ENCODE measurements at regions not wholly inside any gene's neighbourhood (a gene's known extent, or its start where the extent isn't known, plus 50 kb on each side); places are given as distances from the start of the nearest gene placed in this dataset.

DNA sequence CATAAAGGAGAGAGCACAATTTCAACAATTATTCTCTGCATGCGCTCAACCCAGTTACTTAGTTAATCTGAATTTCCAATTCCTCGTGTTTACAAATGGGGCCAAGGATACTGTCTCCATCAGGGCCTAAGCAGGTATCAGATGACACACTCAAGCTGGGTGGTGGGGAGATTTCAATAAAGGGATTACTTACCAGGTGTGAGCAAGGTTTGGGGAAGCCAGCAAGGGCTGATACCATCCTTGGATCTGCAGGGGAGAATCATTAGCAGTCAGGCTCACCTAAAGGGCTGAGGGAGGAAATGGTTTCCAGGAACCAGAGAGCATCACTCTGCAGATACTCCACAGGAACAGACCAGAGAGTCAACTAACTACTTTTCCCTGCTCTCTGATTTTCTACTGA, 487.1 kb downstream of the NTRK2 start:
- ATAC-seq (no peak), DNase-seq (no peak)
- no peak overlapping the region for H3K27ac Mint-ChIP-seq
- no peaks in the 10 kb centered on the region for H3K4me1 Mint-ChIP-seq
- H3K4me3 Mint-ChIP-seq, result no peak overlapping the region
- H3K27me3 Mint-ChIP-seq, result no peaks in the 10 kb centered on the region
- H3K9me3 Mint-ChIP-seq, result no peaks in the 10 kb centered on the region

DNA sequence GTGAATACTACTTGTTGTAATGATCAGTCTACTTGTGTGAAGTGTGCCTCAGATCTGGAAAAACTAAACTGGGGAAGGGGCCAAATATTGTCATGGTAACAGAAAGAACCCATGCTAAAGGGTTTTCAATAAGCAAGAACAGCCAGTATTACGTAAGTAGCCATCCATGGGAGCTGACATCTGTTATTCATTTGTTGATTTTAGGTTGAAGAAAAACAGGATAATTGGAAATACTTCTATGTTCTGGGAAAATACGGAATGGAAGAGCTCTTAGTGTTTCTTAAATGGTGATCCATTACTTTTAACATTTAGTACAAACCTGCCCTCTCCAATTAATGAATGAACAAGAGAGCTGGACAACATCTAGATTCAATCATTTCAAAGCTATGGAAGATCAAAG, 485.8 kb downstream of the NTRK2 start:
- DNase-seq (no peak), ATAC-seq (no peak)
- Mint-ChIP-seq H3K4me1 (no peaks in the 10 kb centered on the region), H3K27me3 (no peaks in the 10 kb centered on the region), H3K27ac (no peak overlapping the region), H3K4me3 (no peak overlapping the region), H3K9me3 (no peaks in the 10 kb centered on the region)

DNA sequence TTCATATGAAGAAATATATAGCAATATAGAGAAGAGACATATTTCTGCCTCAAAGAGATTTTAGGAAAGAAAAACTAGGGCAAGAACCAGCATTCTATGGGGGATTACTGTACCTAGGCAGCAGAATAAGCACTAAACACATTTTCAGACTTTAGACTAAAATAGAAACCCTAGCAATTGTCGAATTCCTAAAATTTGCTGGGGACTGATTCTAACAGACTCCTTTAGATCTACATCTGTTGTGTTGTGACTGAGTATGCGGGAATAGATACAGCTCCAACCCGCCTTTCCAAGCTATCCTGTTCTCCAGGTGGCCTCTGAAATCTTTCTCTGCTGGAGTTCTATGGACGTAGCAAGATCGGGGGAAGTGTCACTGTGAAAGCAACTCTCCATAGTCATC, 482.2 kb downstream of the NTRK2 start:
- Mint-ChIP-seq H3K27ac (no peak overlapping the region), H3K4me3 (no peak overlapping the region)

DNA sequence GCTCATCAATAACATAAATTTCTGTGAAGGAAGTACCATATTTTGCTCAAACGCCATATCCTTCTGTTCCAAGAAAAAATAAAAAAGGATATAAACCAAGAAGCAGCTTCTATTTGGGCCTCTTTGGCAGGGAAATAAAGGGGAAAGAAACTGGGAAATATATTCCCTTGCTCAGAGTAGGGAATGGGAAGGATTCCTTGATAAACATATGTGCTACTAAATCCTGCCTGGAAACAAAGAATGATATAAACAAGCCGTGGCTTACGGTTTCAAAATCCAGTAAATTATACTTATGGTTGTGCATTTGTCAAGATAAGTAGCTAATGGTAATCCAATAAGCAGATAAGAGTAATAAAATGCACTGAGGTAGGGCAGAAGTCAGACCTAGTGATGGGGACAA, 481.6 kb downstream of the NTRK2 start:
- no peak for DNase-seq
- no peak for ATAC-seq
- H3K4me1 Mint-ChIP-seq, result no peaks in the 10 kb centered on the region
- H3K27ac Mint-ChIP-seq, result no peak overlapping the region
- no peaks in the 10 kb centered on the region for H3K27me3 Mint-ChIP-seq
- H3K9me3 Mint-ChIP-seq, result peaks cover 0 to 5% of the 10 kb centered on the region in 2 donors
- H3K4me3 Mint-ChIP-seq, result no peak overlapping the region

More for the DNA sequence above, 482.2 kb downstream of the NTRK2 start:
- H3K27me3 Mint-ChIP-seq, result no peaks in the 10 kb centered on the region
- ATAC-seq (no peak), DNase-seq (no peak)
- H3K9me3 Mint-ChIP-seq, result peaks cover 0 to 5% of the 10 kb centered on the region in 2 donors
- H3K4me1 Mint-ChIP-seq, result no peaks in the 10 kb centered on the region

DNA sequence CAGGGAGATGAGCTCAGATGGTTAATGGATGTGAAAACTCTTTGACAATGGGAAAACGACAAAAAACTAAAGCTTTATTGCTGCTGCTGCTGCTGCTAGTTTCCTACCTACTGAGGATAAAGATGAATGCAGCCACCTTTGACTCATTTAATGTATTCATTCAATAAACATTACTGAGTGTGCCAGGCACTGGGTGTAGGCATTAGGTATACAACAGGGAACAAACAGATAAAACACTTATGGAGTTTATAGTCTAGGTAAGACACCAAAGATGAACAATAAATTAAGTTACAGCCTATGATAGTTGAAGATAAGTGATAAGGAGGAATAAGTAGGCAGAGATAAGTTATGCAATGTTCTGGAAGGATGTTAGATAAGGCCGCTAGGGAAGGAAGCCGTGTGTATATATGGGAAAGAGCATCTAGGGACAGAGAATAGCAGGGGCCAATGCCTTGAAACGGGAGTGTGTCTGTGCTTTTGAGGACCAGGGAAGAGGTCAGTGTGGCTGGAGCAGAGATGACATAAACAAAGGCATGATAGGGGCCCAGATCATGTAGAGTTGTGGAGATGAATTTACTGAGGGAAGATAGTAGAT, 477.6 kb downstream of the NTRK2 start:
- DNase-seq (no peak), ATAC-seq (no peak)
- Mint-ChIP-seq H3K27me3 (no peaks in the 10 kb centered on the region), H3K27ac (no peak overlapping the region), H3K4me3 (no peak overlapping the region), H3K4me1 (no peaks in the 10 kb centered on the region), H3K9me3 (peaks cover 0 to 5% of the 10 kb centered on the region in 2 donors)

DNA sequence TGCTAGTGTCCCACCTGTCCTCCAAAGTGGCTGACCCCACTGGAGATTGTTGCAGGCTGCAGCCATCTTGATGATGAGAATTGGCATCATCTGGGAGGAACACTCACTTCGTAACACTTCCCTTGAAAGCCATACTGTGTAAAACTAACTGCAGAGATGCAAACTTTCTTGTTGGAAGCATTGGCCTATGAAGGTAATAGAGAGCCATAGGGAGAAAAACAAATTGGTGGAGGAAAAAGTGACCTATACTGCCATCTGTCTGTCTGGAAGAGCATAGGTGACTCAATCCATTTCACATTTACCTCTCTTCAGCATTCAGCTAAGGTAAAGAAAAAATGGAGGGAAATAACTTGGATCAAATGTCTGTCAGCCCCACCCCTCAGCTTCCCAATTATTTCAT, 473.4 kb downstream of the NTRK2 start:
- no peak overlapping the region for H3K4me3 Mint-ChIP-seq
- ATAC-seq, result no peak
- no peak overlapping the region for H3K27ac Mint-ChIP-seq
- no peaks in the 10 kb centered on the region for H3K27me3 Mint-ChIP-seq
- no peak for DNase-seq
- peaks cover 0 to 5% of the 10 kb centered on the region in 2 donors for H3K9me3 Mint-ChIP-seq
- H3K4me1 Mint-ChIP-seq, result no peaks in the 10 kb centered on the region

DNA sequence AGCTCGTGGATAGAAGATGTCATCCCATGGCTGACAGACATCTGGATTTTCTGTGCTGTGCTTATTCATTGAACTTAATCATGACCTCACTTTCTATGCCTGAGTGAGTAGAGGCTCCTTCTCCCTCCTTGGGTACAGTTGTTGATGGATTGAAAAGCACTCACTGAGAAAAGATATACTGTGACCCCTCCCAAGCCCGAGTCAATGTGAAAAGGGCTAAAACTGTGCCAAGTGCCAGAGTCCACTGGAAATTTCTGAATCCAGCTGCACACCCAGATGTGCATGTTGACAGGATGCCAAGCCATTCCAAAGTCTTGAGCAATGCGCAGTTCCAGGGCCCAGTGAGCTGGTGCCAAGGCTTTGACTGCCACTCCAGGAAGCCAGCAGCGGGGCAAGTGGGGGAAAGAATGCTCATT, 473.0 kb downstream of the NTRK2 start:
- H3K9me3 Mint-ChIP-seq, result peaks cover 0 to 5% of the 10 kb centered on the region in 2 donors
- no peaks in the 10 kb centered on the region for H3K4me1 Mint-ChIP-seq
- no peaks in the 10 kb centered on the region for H3K27me3 Mint-ChIP-seq
- H3K4me3 Mint-ChIP-seq, result no peak overlapping the region
- no peak for ATAC-seq
- no peak for DNase-seq
- no peak overlapping the region for H3K27ac Mint-ChIP-seq

DNA sequence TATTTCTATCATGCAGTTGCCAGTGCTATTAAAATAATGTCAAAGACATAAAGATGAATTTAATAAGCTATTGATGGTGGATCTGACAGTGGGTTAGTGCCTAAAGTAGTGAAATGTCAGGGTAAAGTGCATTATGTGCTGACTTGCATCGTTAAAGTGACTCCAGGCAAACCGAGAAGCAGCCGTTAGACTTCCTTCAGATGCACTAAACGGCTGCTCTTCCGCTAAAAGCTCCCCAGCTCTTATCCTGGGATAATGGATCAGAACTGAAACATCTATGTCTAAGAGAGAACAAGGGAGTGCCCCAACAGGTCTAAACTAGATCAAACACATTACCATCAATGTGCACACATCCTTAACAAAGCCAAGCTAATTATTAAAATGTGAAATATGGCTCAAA, 468.2 kb downstream of the NTRK2 start:
- DNase-seq (no peak), ATAC-seq (no peak)
- H3K27ac Mint-ChIP-seq, result no peak overlapping the region
- H3K27me3 Mint-ChIP-seq, result peaks cover 8% of the 10 kb centered on the region
- H3K4me3 Mint-ChIP-seq, result no peak overlapping the region
- H3K9me3 Mint-ChIP-seq, result peaks cover 0 to 5% of the 10 kb centered on the region in 2 donors
- H3K4me1 Mint-ChIP-seq, result no peaks in the 10 kb centered on the region

DNA sequence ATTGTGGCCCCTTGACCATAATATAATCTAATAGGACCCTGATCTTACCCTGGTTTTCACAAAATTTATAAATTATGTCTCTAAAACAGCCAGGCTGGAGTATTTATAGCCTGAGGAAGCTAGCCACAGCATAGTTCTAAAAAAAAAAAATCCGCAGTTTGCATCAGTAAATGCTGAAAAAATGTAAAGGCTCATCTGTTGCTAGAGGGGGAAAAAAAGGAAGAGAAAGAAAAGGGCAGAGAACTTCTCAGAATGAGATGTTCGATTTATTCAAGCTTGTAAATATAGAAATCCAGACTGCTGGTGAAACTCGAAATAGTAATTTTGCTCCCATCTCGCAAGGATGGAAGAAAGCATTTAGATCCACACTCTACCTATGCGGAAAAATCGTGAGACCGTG, 467.5 kb downstream of the NTRK2 start:
- peaks cover 0 to 5% of the 10 kb centered on the region in 2 donors for H3K9me3 Mint-ChIP-seq
- H3K4me3 Mint-ChIP-seq, result no peak overlapping the region

DNA sequence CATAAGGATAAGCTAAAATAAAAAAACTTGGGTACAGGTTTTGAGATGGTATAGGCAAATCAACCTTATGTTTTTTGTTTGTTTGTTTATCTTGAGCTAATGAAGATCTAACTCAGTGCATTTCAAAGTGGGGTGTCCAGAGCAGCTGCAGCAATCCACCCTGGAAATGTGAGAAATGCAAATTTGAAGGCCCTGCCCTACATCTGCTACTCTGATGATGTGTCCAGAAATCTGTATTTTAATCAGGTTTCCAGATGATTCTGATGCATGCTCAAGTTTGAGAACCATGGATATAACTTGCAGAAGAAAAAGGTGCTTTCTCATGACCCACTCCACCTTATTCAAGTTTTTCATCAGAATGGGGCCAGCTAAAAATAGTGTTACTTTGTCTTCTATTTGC, 467.0 kb downstream of the NTRK2 start:
- H3K27ac Mint-ChIP-seq, result no peak overlapping the region
- ATAC-seq (no peak), DNase-seq (no peak)
- H3K9me3 Mint-ChIP-seq, result peaks cover 0 to 5% of the 10 kb centered on the region in 2 donors
- no peak overlapping the region for H3K4me3 Mint-ChIP-seq
- H3K4me1 Mint-ChIP-seq, result no peaks in the 10 kb centered on the region
- H3K27me3 Mint-ChIP-seq, result peaks cover 8% of the 10 kb centered on the region

More for the DNA sequence above, 467.5 kb downstream of the NTRK2 start:
- Mint-ChIP-seq H3K27me3 (peaks cover 8% of the 10 kb centered on the region), H3K4me1 (no peaks in the 10 kb centered on the region), H3K27ac (no peak overlapping the region)
- ATAC-seq, result no peak
- DNase-seq, result no peak

DNA sequence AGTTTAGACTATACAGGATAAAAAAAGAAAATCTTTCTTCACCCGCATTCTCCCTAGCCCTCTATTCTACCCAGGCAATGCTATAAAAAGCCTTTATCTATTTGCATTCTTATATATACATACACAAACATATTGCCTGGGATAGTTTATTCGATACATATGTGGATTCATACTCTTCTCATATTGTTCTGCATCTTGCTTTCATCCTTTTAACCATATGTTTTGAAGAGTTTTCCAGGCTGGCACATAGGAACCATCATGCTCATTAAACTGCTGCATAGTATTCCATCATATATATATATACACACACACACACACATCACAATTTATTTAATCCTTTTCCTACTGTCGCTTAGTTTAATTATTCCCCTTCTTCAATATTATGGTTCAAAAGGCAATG, 461.2 kb downstream of the NTRK2 start:
- Mint-ChIP-seq H3K4me1 (no peaks in the 10 kb centered on the region), H3K9me3 (peaks cover 0 to 5% of the 10 kb centered on the region in 2 donors), H3K27ac (no peak overlapping the region), H3K27me3 (no peaks in the 10 kb centered on the region), H3K4me3 (no peak overlapping the region)
- no peak for DNase-seq
- no peak for ATAC-seq

DNA sequence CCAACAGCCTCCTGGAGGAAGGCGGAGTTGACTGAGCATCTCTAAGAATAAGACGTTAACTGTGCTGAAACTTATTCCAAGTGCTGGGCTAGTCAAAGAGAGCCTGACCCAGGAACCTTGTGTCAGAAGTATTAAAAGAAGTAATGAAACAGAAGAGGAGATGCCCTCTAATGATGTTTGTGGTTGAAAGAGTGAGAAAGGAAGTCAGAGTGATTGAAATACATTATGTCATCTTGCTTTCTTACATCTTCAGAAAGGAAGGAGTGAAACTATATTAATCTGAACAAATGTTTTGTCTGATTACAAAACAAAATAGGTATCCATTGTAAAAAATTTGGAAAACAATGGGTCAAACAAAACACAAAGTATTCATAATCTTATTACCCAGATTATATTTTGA, 460.7 kb downstream of the NTRK2 start:
- H3K4me3 Mint-ChIP-seq, result no peak overlapping the region
- ATAC-seq, result no peak
- DNase-seq, result no peak
- H3K9me3 Mint-ChIP-seq, result peaks cover 0 to under 1% of the 10 kb centered on the region in 2 donors
- no peaks in the 10 kb centered on the region for H3K4me1 Mint-ChIP-seq
- H3K27me3 Mint-ChIP-seq, result no peaks in the 10 kb centered on the region
- H3K27ac Mint-ChIP-seq, result no peak overlapping the region

DNA sequence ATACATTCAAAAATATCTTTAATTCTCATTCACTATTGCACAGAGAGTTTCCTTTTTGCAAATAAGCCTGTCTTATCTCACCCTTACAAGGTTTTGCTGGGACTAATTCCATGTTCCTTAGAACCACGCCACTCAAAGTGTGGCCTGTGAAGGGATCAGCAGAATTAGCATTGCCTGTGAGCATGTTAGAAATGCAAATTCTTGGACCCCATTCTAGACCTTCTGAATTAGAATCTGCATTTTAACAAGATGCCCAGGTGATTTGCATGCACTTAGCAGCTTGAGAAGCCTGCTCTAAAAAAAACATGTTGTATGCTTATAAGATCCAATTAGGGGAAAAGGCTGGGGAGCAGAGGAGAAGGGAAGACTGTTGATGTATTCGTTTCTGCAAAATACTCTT, 460.0 kb downstream of the NTRK2 start:
- H3K27me3 Mint-ChIP-seq, result no peaks in the 10 kb centered on the region
- no peak for DNase-seq
- no peak overlapping the region for H3K4me3 Mint-ChIP-seq
- no peak overlapping the region for H3K27ac Mint-ChIP-seq
- ATAC-seq, result no peak
- H3K4me1 Mint-ChIP-seq, result no peaks in the 10 kb centered on the region
- no peaks in the 10 kb centered on the region for H3K9me3 Mint-ChIP-seq

DNA sequence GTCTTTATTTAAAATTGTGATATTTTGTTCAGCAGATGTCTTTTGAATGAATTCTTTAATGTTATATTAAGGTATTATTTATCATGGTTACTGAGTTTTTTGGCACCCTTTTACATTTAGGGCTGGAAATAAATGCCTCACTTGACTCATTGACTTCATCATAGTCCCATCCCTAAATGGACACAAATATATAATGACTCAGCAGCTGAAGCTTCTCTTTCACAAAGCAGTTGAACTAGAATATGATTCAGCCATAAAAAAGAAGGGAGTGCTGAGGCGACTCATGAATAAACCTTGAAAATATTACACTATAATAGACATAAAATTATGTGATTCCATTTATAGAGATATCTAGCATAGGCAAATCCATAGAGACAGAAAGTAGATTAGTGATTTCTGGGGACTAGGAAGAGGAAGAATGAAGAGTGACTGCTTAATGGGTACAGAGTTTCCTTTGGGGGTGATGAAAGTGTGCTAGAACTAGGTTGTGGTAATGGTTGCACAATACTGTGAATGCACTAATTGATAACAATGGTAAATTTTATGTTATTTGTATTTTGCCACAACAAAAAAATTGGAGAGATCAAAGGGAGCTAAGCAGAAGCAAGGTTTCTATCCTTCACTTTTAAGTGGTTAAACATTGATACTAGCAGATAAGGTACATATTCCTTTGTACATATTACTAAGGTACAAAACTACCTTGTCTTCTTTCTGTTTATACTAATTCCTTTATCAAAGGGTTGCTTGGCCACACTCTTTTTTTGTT, 449.6 kb downstream of the NTRK2 start:
- H3K9me3 Mint-ChIP-seq, result no peaks in the 10 kb centered on the region
- no peak overlapping the region for H3K27ac Mint-ChIP-seq
- no peak for ATAC-seq
- peaks cover 13% of the 10 kb centered on the region for H3K27me3 Mint-ChIP-seq
- H3K4me1 Mint-ChIP-seq, result no peaks in the 10 kb centered on the region
- no peak overlapping the region for H3K4me3 Mint-ChIP-seq
- no peak for DNase-seq

DNA sequence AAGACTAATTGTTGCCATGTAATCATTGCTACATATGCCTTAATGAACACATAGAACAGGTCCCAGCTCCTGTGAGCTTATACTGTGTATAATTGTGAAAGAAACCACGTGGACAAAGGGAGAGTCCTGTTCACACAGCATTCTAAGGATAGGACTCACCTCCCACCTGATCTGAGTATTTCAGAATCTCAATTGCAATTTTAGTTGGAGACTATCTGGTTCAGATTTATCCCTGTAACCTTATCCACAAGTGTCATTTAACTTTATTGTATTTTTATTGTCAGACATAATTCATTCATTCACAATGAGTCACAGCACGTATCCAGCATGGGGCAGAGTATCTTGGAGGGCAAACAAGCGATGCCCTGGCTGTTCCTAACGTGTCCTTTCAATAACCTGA, 448.3 kb downstream of the NTRK2 start:
- no peak overlapping the region for H3K27ac Mint-ChIP-seq
- ATAC-seq (no peak), DNase-seq (no peak)
- no peak overlapping the region for H3K4me3 Mint-ChIP-seq
- peaks cover 13% of the 10 kb centered on the region for H3K27me3 Mint-ChIP-seq
- no peaks in the 10 kb centered on the region for H3K4me1 Mint-ChIP-seq
- no peaks in the 10 kb centered on the region for H3K9me3 Mint-ChIP-seq

DNA sequence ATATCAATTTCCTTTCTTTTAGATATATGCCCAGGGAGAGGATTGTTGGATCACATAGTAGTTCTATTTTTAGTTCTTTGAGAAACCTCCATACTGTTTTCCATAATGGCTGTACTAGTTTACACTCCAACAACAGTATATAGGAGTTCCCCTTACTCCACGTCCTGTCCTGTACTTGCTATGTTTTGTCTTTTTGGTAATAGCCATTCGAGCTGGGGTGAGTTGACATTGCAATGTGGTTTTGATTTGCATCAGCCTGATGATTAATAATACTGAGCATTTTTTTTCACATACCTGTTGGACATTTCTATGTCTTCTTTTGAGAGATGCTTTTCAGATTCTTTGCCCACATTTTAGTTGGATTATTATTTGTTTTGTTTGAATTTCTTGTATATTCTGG, 445.9 kb downstream of the NTRK2 start:
- no peaks in the 10 kb centered on the region for H3K4me1 Mint-ChIP-seq
- no peak overlapping the region for H3K4me3 Mint-ChIP-seq
- H3K27ac Mint-ChIP-seq, result no peak overlapping the region
- DNase-seq (no peak), ATAC-seq (no peak)
- H3K27me3 Mint-ChIP-seq, result peaks cover 8% of the 10 kb centered on the region
- no peaks in the 10 kb centered on the region for H3K9me3 Mint-ChIP-seq

DNA sequence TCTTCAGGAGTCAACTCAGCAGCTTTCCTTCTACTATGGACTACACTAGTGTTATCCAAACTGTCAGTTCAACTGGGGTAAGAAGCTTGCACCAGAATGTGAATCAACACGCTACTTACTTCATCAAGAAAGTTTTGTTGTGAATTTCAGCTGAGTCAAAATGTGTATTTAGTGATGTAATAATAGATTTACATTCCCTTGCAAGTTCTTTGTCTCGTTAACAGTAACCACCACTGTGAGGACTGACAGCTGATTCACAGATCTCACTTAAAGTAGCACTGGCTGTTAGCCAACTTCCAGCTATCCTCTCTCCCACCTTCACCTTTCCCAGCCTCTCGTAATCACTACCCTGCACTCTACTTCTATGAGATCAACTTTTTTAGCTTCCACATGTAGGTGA, 445.3 kb downstream of the NTRK2 start:
- DNase-seq, result no peak
- ATAC-seq, result no peak
- no peak overlapping the region for H3K27ac Mint-ChIP-seq

More for the DNA sequence above, 445.3 kb downstream of the NTRK2 start:
- Mint-ChIP-seq H3K4me3 (no peak overlapping the region), H3K9me3 (no peaks in the 10 kb centered on the region), H3K27me3 (peaks cover 2% of the 10 kb centered on the region), H3K4me1 (no peaks in the 10 kb centered on the region)
